IPS-18c (cell line): ENCODE measurements at regions not wholly inside any gene's neighbourhood (a gene's known extent, or its start where the extent isn't known, plus 50 kb on each side); places are given as distances from the start of the nearest gene placed in this dataset.
"Not testable (repeated sequence)": the region's sequence is repeated elsewhere in the genome, so short reads cannot be mapped to it uniquely, and the experiment has no call there.

Source experiments
- H3K4me3 ChIP-seq: 2 replicates; pipeline ENCODE4 v1.7.0; 2013; ENCODE audit warnings: low read depth, mild to moderate bottlenecking, low read length, moderate library complexity; ENCODE audit not compliant: insufficient read depth
- H3K9me3 ChIP-seq: one replicate; pipeline ENCODE4 v1.6.1; 2013; ENCODE audit warnings: mild to moderate bottlenecking, low read length, moderate library complexity; ENCODE audit not compliant: control insufficient read depth, insufficient read depth

DNA sequence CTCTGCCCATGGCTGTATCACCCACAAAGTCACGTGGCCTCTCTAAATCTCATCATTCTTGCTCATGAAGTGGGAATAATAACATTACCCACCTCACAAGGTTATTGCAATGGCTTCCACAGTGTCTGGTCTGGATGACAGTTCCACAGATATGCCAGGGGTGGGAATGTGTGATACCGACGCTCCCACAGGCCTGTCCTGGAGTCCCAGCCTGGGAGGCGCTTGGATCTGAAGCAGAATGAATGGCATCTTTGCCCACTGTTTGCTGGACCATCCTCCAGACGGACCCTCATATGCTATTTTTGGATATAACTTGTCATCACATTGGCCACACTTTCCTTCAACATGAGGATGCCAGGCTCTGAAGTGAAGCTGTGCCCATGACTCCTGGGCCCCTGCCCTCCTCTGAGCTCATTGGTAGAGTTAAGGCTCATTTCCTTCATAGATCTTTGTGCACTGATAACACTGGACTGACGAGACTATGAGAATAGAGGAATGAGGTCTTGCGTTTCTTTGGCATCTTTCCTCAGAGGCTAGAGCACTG lies 279.8 kb upstream of the ZNF32 start:
- H3K9me3 ChIP-seq = no peaks in the 10 kb centered on the region
- H3K4me3 ChIP-seq = no peak overlapping the region

DNA sequence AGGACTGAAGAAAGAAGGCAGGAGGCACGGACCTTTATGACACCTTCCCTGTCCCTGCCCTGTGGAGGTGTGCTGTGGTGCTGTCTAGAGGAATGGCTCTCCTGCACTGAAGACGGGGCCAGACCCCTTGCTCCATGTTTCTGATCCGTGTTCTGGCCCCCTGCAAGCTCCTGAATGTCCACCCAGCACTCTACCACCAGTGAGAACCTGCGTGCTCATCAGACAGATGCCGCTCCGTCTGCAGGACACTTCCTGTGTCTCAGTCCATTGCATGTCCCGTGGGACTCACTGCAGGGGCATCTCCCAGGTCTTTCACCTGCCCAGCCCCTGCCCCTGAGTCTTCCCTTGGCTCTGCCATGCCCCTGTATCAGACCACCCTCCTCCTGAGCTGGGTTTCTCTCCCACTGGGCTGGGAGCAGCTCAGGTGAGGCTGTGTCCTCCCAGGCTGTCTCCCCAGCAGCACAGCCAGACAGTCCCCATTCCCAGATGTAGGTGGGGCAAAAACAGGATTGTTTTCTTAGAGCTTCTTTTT lies 278.3 kb upstream of the ZNF32 start:
- no peaks in the 10 kb centered on the region for H3K9me3 ChIP-seq
- H3K4me3 ChIP-seq = no peak overlapping the region

DNA sequence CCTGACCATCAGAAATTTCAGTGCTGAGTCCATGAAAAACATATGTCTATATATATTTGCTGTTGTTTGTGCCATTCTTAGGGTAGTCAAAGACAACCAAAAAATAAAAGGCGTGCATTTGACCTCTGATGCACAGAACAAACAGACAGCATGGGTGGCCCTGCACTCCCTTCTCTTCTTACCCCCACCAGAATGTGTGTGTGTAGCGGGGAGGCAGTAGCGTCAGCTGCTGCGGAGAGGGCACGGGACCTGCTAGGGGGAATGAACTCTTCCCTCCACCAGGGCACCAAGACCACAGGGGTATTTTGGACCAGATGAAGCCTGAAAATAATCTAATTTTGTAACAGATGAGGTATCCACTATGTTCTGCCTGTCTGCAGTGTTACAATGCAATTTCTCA lies 277.7 kb upstream of the ZNF32 start:
- Histone ChIP-seq H3K4me3 (no peak overlapping the region), H3K9me3 (no peaks in the 10 kb centered on the region)

DNA sequence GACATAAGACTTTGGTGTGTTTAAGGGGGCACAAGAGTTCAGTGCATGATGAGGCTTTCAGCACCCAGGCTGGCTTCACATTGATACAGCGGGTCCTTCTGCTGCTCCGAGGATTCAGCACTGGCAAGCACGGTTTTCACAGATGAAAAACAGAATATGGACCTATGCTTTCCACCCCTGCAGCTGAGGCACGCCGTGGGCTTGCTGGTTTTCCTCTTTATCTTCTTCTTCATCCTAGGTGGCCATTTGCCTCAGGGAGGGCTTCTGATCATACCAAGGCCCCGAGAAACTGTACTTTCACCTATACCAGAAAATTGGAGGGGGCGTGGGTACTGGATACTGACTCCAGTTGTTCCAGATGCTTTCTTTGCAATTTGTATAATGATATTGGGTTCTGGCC lies 277.1 kb upstream of the ZNF32 start:
- H3K4me3 ChIP-seq = no peak overlapping the region
- peaks cover 3% of the 10 kb centered on the region for H3K9me3 ChIP-seq

DNA sequence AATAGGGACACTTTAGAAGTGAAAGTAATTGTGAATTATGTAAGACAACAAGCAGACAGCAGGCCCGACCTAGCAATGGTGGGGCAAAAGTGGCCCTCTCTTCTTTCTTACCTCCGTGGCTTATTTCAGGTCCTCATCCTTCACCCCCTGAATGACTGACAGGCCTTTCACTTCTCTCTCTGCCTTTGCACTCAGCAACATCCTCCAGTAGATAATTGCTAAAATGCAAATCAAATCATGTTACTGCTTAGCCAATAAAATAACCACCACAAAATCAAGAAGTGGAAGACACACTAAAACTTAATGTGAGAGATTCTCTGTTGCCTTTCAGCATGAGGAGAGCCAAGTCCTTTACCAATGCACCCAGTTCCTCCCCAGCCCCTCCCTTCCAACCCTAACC lies 274.6 kb upstream of the ZNF32 start:
- peaks cover 3% of the 10 kb centered on the region for H3K9me3 ChIP-seq
- H3K4me3 ChIP-seq = no peak overlapping the region

DNA sequence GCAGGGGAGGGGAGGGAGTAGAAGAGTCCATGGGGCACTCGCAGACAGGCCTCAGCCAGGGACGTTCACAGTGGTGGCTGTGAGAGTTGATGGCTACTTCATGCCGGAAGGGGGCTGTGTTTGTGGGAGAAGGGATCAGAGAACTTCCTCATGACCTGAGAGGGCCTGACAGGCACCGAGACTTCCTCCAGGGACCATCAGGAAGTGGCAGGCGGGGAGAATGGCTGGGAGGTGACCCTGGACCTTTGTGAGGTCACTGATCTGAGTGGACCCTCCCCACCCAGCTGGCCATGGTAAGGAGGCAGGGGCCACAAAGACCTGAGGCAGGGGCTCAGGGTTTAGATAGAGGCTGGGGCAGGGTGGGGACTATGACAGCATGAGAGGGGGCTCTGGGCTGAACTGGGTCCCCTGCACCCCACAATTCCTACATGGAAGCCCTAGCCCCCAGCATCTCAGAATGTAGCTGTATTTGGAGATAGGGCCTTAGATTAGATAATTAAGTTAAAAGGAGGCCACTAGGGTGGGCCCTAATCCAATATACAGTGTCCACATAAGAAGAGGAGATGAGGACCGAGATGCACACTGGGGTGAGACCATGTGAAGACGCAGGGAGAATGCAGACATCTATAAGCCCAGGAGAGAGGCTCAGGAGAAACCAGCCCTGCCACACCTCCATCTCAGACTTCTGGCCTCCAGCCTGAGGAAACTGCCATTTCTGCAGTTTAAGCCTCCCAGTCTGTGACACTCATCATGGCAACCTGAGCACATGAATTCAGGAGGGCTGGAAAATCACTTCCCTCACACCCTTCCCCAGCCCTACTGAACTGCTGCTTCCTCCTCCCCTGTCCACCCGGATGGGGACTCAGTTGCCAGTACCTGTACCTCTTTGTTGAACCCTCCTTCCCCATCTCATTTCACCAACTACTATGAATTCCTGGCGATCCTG lies 273.9 kb upstream of the ZNF32 start:
- no peak overlapping the region for H3K4me3 ChIP-seq
- peaks cover 3% of the 10 kb centered on the region for H3K9me3 ChIP-seq

DNA sequence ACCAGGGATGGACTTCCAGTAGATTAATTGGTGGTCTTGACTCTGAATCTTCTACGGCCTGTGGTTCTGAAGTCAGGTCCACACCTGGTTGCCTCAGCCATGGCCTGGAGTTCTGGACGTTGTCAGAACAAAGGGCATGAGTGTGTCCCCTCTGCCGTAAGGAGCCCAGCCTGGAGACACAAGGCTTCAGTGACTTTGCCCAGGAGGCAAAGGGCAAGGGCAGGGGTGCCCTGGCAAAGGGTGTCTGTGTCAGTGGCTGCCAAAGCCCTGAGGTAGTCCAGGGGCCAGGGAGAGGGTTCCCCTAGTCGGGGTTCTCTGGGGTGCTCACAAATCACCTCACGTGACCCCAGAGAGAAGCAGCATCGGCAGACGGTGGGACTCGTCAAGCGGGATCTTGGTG lies 273.2 kb upstream of the ZNF32 start:
- Histone ChIP-seq H3K4me3 (no peak overlapping the region), H3K9me3 (peaks cover 3% of the 10 kb centered on the region)

DNA sequence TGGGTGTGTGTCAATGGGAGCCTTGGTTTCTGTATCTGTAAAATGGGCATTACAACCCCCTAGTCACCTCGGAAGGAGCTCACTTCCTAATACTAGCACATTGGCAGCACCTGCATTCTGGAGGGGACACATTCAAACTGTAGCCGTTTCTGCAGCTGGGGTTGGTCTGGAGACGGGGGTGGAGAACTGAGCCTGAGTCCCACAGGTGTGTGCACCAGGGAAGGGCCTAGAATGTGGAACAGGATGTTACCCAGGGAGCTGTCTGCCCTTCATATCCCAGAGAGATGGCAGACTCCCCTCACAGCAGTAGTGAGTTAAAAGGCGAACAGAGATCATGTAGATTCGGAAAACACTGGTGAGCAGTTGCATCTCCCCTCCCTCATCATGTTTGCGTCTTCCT lies 272.8 kb upstream of the ZNF32 start:
- H3K4me3 ChIP-seq = no peak overlapping the region
- H3K9me3 ChIP-seq = peaks cover 3% of the 10 kb centered on the region

DNA sequence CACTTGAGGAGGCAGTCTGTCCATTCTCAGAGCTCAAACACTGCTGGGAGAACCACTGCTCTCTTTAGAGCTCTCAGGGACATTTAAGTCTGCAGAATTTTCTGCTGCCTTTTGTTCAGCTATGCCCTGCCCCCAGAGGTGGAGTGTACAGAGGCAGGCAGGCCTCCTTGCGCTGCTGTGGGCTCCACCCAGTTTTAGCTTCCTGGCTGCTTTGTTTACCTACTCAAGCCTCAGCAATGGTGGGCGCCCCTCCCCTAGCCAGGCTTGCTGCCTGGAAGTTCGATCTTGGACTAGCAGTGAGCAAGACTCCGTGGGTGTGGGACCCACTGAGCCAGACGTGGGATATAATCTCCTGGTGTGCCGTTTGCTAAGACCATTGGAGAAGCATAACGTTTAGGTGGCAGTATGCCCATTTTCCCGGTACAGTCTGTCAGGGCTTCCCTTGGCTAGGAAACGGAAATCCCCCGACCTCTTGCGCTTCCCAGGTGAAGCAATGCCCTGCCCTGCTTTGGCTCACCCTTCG lies 271.6 kb upstream of the ZNF32 start:
- not testable (repeated sequence) for H3K9me3 ChIP-seq, H3K4me3 ChIP-seq

DNA sequence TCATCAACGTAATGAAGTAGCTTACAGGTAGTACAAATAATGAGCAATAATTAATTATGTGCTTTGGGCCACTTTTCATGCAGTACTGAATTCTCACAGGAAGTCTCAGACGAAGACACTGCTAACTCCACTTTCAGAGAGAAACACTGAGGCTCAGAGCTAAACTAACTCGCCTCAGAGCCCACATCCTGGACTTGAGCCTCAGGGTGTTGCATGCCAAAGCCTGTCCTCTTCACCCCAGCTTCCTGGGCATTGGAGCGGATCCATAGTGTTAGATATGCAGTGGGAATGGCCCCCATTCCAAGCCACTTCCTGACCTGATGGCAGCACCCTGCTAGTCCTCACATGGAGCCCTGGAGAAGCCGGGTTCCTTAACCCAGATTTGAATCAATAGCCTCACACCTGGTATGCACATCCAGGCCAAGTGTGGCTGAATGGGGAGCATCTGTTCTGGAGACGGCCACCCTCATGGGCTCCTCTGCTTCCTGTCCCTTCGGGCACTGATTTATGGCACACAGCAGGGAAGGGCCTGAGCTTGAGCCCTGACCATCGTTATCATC lies 265.1 kb upstream of the ZNF32 start:
- Histone ChIP-seq H3K9me3 (peaks cover 4% of the 10 kb centered on the region), H3K4me3 (no peak overlapping the region)

DNA sequence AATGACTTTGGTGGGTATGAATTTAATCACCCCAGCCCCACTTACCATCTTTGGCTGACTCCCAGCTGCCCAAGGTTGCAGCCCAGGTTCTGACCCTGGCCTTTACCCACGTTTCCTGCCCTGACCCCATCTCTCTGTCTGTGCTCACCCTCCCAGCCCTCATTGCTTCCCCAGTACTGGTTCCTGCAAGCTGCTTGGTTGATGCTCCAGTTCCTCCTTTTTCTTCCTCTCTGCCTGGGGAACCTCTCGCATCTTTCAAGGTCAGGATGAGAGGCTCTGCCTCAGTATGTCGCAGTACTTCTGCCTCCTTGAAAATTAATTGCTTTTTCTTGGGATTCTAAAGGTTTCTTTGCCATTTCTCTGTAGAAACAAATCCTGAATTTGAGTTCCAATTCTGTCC lies 263.8 kb upstream of the ZNF32 start:
- peaks cover 4% of the 10 kb centered on the region for H3K9me3 ChIP-seq
- no peak overlapping the region for H3K4me3 ChIP-seq

DNA sequence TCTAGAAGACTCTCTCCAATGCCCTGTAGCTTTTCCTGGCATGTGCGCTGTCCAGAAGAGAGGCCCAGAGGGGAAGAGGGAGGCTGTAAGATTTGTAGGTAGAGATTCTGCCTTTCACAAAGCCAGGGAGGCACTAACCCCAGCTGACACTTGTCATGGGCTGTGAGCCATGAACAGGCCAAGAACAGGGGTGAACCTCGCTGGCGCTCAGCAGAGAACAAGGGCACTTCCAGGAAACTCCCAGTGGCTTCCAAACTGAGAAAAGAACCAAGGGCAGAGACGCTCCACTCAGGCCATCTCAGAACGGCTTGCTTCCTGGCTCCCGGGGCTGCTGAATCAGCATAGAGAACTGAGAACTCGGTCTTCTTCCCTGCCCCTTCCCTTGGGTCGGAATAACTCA lies 257.8 kb upstream of the ZNF32 start:
- no peak overlapping the region for H3K4me3 ChIP-seq
- H3K9me3 ChIP-seq = peaks cover 2% of the 10 kb centered on the region

DNA sequence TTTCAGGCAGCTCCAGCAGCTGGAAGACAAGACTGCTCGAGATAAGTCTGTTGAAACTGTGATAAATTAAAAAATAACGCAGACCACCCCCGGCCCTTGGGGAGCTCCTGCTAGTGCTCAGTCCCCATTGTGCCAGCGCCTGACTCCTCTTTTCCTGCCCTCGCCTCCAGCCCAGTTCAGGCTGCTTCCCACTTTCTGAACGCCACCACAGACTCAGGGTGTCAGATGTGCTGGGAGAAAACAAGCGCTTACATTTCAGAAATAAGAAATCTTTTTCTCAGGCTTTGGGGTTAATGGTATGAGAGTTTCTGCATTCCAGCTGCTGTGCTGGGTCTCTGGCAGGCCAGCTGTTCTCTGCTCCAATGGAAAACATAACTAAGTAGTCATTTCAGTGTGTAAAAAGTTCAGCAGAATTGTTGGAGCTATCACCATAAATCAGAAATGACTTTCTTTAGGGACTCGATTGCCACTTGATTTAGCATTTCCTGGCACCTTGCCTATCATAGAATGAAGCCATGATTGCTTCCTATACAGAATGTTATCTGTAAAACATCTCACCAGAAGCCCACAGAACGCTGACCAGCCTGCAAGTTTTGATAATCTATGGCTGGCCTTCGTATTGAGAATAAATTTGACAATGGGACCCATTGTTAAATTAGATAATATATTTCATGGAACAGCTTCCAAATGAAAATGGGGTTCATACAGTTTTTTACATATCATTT lies 257.0 kb upstream of the ZNF32 start:
- peaks cover 2% of the 10 kb centered on the region for H3K9me3 ChIP-seq
- no peak overlapping the region for H3K4me3 ChIP-seq

DNA sequence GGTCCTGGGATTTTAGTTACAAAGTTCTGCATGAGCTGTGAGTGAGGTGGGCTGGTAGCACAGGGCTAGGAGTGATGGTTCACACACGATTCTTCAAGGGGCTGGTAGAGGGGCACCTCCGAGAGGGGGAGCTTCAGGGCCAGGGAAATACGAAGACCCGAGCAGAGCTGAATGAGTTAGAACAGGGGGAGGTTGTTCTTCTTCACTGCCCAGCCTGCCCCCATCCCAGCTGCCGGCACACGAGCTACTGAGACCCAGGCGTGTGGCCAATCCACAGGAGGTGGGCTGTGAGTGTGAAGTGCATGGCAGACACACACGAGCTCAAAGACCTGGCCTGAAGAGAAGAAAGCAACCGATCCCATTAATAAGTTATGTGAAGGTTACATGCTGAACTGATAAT lies 256.2 kb upstream of the ZNF32 start:
- Histone ChIP-seq H3K9me3 (peaks cover 2% of the 10 kb centered on the region), H3K4me3 (no peak overlapping the region)

DNA sequence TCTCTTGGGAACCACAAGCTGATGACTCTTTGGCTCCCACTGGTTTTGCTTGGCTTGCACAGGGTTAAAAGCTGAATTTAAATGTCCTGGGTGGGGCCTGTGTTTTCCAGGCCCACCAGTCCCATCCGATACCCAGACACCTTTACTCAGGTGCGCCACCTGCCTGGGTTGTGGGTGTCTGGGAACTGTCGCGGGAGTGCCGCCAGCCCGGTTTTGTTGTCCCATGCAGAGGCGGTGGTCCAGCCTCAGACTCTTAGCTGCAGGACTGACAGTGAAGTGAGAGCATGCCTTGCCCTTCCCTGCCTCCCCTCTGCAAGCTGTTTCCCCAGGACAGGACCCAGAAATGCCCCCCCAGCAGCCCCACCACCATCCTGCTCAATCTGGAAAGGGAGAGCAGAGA lies 255.6 kb upstream of the ZNF32 start:
- Histone ChIP-seq H3K4me3 (no peak overlapping the region), H3K9me3 (peaks cover 2% of the 10 kb centered on the region)

DNA sequence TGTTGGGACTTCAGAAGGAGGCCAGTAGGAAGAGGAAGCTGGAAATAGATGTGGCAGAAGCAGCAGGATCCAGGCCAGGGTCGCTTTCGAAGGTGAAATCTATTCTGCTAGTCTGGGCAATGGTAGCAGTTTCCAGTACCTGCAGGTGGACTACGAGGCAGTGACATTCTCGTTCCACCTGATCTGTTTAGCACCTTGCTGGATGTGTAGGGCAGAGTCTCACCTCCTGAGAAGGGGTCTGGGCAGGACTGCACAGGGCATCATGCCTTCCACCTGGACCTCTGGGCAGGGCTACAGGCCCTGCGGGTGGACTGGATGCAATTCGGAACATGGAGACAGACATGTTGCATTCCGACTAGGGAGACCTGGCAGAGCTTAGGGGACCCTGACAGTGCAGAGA lies 254.8 kb upstream of the ZNF32 start:
- Histone ChIP-seq H3K4me3 (no peak overlapping the region), H3K9me3 (peaks cover 2% of the 10 kb centered on the region)

DNA sequence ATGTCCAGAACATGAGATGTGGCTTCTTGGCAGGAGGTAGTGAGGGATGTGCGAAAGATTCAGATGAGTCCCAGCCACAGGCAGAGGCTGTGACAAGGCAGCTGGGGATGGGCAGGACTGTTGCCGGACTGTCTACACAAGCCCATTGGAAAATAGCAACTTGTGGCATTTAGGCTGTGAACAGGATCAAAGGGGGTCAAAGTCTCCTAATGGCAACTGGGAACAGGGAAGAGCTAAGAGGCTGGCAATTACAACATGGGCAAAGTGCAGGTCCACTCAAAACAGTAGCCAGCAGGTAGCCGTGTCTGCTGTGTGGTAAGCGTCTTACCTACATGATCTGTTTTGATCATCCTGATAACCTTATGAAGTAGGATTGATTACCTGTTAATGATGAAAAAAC lies 254.2 kb upstream of the ZNF32 start:
- H3K4me3 ChIP-seq = no peak overlapping the region
- H3K9me3 ChIP-seq = peaks cover 2% of the 10 kb centered on the region
